PC-3 (cell line): ENCODE measurements at regions not wholly inside any gene's neighbourhood (a gene's known extent, or its start where the extent isn't known, plus 50 kb on each side); places are given as distances from the start of the nearest gene placed in this dataset.

Source experiments
- ATAC-seq: fragments of 200-7000 bp; cut with Tn5 transposase; 2 replicates; pipeline ENCODE4 v1.9.1; 2020; ENCODE audit warnings: mild to moderate bottlenecking, moderate library complexity
- BruUV-seq: library from RNA; stranded (reverse); fragments of 400-500 nt; replicated peaks from 2 replicates; lab custom pipeline; 2021; lab: Mats Ljungman, UMichigan
- CTCF ChIA-PET: fragments of 300-600 bp; sonication (Branson Sonifier 250); formaldehyde crosslinking; loops from one replicate; lab custom pipeline; 2022; ENCODE audit warnings: antibody characterized with exemption; lab: Charles Lee
- POLR2A ChIA-PET: fragments of 300-600 bp; sonication (Branson Sonifier 250); formaldehyde crosslinking; loops from one replicate; lab custom pipeline; 2022; ENCODE audit warnings: antibody characterized with exemption; ENCODE audit not compliant: unreplicated experiment; lab: Charles Lee
- DNase-seq: peaks from one replicate; pipeline ENCODE4 v3.0.0-alpha.2; 2015
- H2AFZ ChIP-seq: fragments of 300-600 bp; sonication (generic); 2 replicates; pipeline ENCODE4 v1.6.0; 2016; ENCODE audit warnings: antibody characterized with exemption, low read length
- H3F3A ChIP-seq: fragments of 300-600 bp; sonication (generic); one replicate; pipeline ENCODE4 v1.6.0; 2017; ENCODE audit warnings: antibody characterized with exemption, low read length, control low read depth, mild to moderate bottlenecking; ENCODE audit not compliant: unreplicated experiment
- H3K27ac ChIP-seq: fragments of 300-600 bp; sonication (generic); 2 replicates; pipeline ENCODE4 v1.5.1; 2016; ENCODE audit warnings: mild to moderate bottlenecking, low read length
- H3K27me3 ChIP-seq: fragments of 300-600 bp; sonication (generic); 2 replicates; pipeline ENCODE4 v1.6.1; 2016; ENCODE audit warnings: low read length, mixed read lengths
- H3K36me3 ChIP-seq: fragments of 300-600 bp; sonication (generic); 2 replicates; pipeline ENCODE4 v1.6.1; 2016; ENCODE audit warnings: low read depth, mixed run types, low read length, mixed read lengths
- H3K4me1 ChIP-seq: fragments of 300-600 bp; sonication (generic); 2 replicates; pipeline ENCODE4 v1.5.1; 2016; ENCODE audit warnings: low read length; ENCODE audit not compliant: insufficient read depth
- H3K4me2 ChIP-seq: fragments of 300-600 bp; sonication (generic); 2 replicates; pipeline ENCODE4 v1.6.0; 2016; ENCODE audit warnings: low read length
- H3K4me3 ChIP-seq: fragments of 300-600 bp; sonication (generic); 2 replicates; pipeline ENCODE4 v1.5.1; 2016; ENCODE audit warnings: mild to moderate bottlenecking, low read length, mixed read lengths
- H3K79me2 ChIP-seq: fragments of 300-600 bp; sonication (generic); 2 replicates; pipeline ENCODE4 v1.6.1; 2017; ENCODE audit warnings: low read length, mixed read lengths
- H3K9ac ChIP-seq: fragments of 300-600 bp; sonication (generic); 2 replicates; pipeline ENCODE4 v1.6.0; 2016; ENCODE audit warnings: mild to moderate bottlenecking, low read length
- H3K9me2 ChIP-seq: fragments of 300-600 bp; sonication (generic); replicated peaks from 2 replicates; pipeline ENCODE4 v1.6.1; 2016; ENCODE audit warnings: mixed run types, low read length, mixed read lengths
- H3K9me3 ChIP-seq: fragments of 300-600 bp; sonication (generic); 2 replicates; pipeline ENCODE4 v1.6.1; 2016; ENCODE audit warnings: low read length, mixed read lengths
- H4K20me1 ChIP-seq: fragments of 300-600 bp; sonication (generic); 2 replicates; pipeline ENCODE4 v1.6.1; 2016; ENCODE audit warnings: low read length, mixed read lengths
- EZH2 ChIP-seq: fragments of 300-600 bp; sonication (generic); IDR thresholded peaks from one replicate; pipeline ENCODE4 v1.6.1; 2017; ENCODE audit warnings: antibody characterized with exemption, mild to moderate bottlenecking, low read length; ENCODE audit not compliant: unreplicated experiment
- EZH2phosphoT487 ChIP-seq: fragments of 300-600 bp; sonication (generic); IDR thresholded peaks from 2 replicates; pipeline ENCODE4 v1.6.1; 2018; ENCODE audit warnings: mild to moderate bottlenecking, antibody characterized with exemption, low read length, borderline replicate concordance
- intact Hi-C: fragments of 100-400 bp; cut with micrococcal nuclease; formaldehyde crosslinking; loops from 2 replicates; pipeline ENCODE4 v1.9.0; 2023
- TF ChIP-seq, protein P1 (sequence below): fragments of 300-600 bp; sonication (generic); conservative IDR thresholded peaks from 2 replicates; pipeline ENCODE4 v1.5.1; 2017; ENCODE audit warnings: antibody characterized with exemption, low read depth, mild to moderate bottlenecking, low read length

GRCh38 chr6:113128661-113129060 is 728.5 kb upstream of the MARCKS start:
- Histone ChIP-seq H3K79me2 (no peaks in the 10 kb centered on the region), H3K4me3 (no peak overlapping the region), H2AFZ (no peak overlapping the region), H3K27ac (no peak overlapping the region), H3K36me3 (no peaks in the 10 kb centered on the region), H3K9me2 (no peaks in the 10 kb centered on the region), H3K4me1 (no peaks in the 10 kb centered on the region), H3K9me3 (no peaks in the 10 kb centered on the region), H3F3A (no peaks in the 10 kb centered on the region), H3K27me3 (no peaks in the 10 kb centered on the region), H3K9ac (no peak overlapping the region), H3K4me2 (no peak overlapping the region), H4K20me1 (no peaks in the 10 kb centered on the region)
- ATAC-seq (no peak), DNase-seq (no peak)
- TF ChIP-seq EZH2phosphoT487 = no peak
- no peak for TF ChIP-seq EZH2
- TF ChIP-seq, protein P1, sequence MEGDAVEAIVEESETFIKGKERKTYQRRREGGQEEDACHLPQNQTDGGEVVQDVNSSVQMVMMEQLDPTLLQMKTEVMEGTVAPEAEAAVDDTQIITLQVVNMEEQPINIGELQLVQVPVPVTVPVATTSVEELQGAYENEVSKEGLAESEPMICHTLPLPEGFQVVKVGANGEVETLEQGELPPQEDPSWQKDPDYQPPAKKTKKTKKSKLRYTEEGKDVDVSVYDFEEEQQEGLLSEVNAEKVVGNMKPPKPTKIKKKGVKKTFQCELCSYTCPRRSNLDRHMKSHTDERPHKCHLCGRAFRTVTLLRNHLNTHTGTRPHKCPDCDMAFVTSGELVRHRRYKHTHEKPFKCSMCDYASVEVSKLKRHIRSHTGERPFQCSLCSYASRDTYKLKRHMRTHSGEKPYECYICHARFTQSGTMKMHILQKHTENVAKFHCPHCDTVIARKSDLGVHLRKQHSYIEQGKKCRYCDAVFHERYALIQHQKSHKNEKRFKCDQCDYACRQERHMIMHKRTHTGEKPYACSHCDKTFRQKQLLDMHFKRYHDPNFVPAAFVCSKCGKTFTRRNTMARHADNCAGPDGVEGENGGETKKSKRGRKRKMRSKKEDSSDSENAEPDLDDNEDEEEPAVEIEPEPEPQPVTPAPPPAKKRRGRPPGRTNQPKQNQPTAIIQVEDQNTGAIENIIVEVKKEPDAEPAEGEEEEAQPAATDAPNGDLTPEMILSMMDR = no peak
- CTCF ChIA-PET = no interaction called here
- no TSS peak for BruUV-seq
- POLR2A ChIA-PET = no interaction called here
- intact Hi-C loops = no loop called here

GRCh38 chr6:113129991-113130390 is 727.2 kb upstream of the MARCKS start:
- no TSS peak for BruUV-seq
- Histone ChIP-seq H3F3A (no peaks in the 10 kb centered on the region), H4K20me1 (no peaks in the 10 kb centered on the region), H3K9ac (no peak overlapping the region), H3K79me2 (no peaks in the 10 kb centered on the region), H3K9me3 (no peaks in the 10 kb centered on the region), H3K27ac (no peak overlapping the region), H3K27me3 (no peaks in the 10 kb centered on the region), H3K9me2 (no peaks in the 10 kb centered on the region), H3K4me1 (no peaks in the 10 kb centered on the region), H3K4me2 (no peak overlapping the region), H3K36me3 (no peaks in the 10 kb centered on the region), H3K4me3 (no peak overlapping the region), H2AFZ (no peak overlapping the region)
- no peak for DNase-seq
- intact Hi-C loops = no loop called here
- POLR2A ChIA-PET = no interaction called here
- CTCF ChIA-PET = no interaction called here
- TF ChIP-seq EZH2 (no peak), EZH2phosphoT487 (no peak)
- TF ChIP-seq, protein P1 = no peak
- no peak for ATAC-seq

GRCh38 chr6:113137426-113137825 is 719.7 kb upstream of the MARCKS start:
- Histone ChIP-seq H2AFZ (no peak overlapping the region), H3K79me2 (no peaks in the 10 kb centered on the region), H3F3A (no peaks in the 10 kb centered on the region), H3K9me2 (no peaks in the 10 kb centered on the region), H3K4me3 (no peak overlapping the region), H3K9me3 (no peaks in the 10 kb centered on the region), H4K20me1 (no peaks in the 10 kb centered on the region), H3K27ac (no peak overlapping the region), H3K36me3 (no peaks in the 10 kb centered on the region), H3K27me3 (no peaks in the 10 kb centered on the region), H3K9ac (no peak overlapping the region), H3K4me1 (no peaks in the 10 kb centered on the region), H3K4me2 (no peak overlapping the region)
- ChIA-PET CTCF (no interaction called here), POLR2A (no interaction called here)
- intact Hi-C loops = no loop called here
- BruUV-seq = no TSS peak
- ATAC-seq (no peak), DNase-seq (no peak)
- TF ChIP-seq EZH2phosphoT487 = no peak
- TF ChIP-seq, protein P1 = no peak
- no peak for TF ChIP-seq EZH2
